ENCODE measurements at regions not wholly inside any gene's neighbourhood (a gene's known extent, or its start where the extent isn't known, plus 50 kb on each side); places are given as distances from the start of the nearest gene placed in this dataset.
A peak's percentile ranks its signal among the peaks of the same experiment; 100 is the strongest.
"Not testable (repeated sequence)": the region's sequence is repeated elsewhere in the genome, so short reads cannot be mapped to it uniquely, and the experiment has no call there.

- DNase-seq (ENCODE audit: low read depth) (no peak), FAIRE-seq (no peak)
- H3K36me3 ChIP-seq (ENCODE audit: control insufficient read depth, insufficient read depth, low read length), result no peaks in the 10 kb centered on the region
These were observed 125.1 kb upstream of the TNP1 start for GRCh38 chr2:216984937-216985336.

GRCh38 chr2:216981951-216982350, 122.1 kb upstream of the TNP1 start:
- DNase-seq (ENCODE audit: low read depth); H3K27me3 ChIP-seq (ENCODE audit: control insufficient read depth, insufficient read depth, low read length); FAIRE-seq; H3K36me3 ChIP-seq (ENCODE audit: control insufficient read depth, insufficient read depth, low read length); H3K4me3 ChIP-seq (ENCODE audit: low read depth, low read length): not testable (repeated sequence)

More at GRCh38 chr2:216984937-216985336, 125.1 kb upstream of the TNP1 start:
- TF ChIP-seq, protein P1, sequence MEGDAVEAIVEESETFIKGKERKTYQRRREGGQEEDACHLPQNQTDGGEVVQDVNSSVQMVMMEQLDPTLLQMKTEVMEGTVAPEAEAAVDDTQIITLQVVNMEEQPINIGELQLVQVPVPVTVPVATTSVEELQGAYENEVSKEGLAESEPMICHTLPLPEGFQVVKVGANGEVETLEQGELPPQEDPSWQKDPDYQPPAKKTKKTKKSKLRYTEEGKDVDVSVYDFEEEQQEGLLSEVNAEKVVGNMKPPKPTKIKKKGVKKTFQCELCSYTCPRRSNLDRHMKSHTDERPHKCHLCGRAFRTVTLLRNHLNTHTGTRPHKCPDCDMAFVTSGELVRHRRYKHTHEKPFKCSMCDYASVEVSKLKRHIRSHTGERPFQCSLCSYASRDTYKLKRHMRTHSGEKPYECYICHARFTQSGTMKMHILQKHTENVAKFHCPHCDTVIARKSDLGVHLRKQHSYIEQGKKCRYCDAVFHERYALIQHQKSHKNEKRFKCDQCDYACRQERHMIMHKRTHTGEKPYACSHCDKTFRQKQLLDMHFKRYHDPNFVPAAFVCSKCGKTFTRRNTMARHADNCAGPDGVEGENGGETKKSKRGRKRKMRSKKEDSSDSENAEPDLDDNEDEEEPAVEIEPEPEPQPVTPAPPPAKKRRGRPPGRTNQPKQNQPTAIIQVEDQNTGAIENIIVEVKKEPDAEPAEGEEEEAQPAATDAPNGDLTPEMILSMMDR (IDR thresholded peaks at IDR 0.05; ENCODE audit: insufficient read depth, low read length, severe bottlenecking), result no peak
- H3K4me3 ChIP-seq (ENCODE audit: low read depth, low read length), result no peak overlapping the region
- peaks cover 5% of the 10 kb centered on the region for H3K27me3 ChIP-seq (ENCODE audit: control insufficient read depth, insufficient read depth, low read length)

DNA sequence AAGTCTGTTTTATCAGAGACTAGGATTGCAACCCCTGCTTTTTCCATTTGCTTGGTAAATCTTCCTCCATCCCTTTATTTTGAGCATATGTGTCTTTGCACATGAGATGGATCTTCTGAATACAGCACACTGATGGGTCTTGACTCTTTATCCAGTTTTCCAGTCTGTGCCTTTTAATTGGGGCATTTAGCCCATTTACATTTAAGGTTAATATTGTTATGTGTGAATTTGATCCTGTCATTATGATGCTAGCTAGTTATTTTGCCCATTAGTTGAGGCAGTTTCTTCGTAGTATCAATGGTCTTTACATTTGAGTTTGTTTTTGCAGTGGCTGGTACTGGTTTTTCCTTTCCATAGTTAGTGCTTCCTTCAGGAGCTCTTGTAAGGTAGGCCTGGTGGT, 120.6 kb upstream of the TNP1 start:
- not testable (repeated sequence) for DNase-seq (ENCODE audit: low read depth); FAIRE-seq; H3K36me3 ChIP-seq (ENCODE audit: control insufficient read depth, insufficient read depth, low read length); H3K27me3 ChIP-seq (ENCODE audit: control insufficient read depth, insufficient read depth, low read length); H3K4me3 ChIP-seq (ENCODE audit: low read depth, low read length)

DNA sequence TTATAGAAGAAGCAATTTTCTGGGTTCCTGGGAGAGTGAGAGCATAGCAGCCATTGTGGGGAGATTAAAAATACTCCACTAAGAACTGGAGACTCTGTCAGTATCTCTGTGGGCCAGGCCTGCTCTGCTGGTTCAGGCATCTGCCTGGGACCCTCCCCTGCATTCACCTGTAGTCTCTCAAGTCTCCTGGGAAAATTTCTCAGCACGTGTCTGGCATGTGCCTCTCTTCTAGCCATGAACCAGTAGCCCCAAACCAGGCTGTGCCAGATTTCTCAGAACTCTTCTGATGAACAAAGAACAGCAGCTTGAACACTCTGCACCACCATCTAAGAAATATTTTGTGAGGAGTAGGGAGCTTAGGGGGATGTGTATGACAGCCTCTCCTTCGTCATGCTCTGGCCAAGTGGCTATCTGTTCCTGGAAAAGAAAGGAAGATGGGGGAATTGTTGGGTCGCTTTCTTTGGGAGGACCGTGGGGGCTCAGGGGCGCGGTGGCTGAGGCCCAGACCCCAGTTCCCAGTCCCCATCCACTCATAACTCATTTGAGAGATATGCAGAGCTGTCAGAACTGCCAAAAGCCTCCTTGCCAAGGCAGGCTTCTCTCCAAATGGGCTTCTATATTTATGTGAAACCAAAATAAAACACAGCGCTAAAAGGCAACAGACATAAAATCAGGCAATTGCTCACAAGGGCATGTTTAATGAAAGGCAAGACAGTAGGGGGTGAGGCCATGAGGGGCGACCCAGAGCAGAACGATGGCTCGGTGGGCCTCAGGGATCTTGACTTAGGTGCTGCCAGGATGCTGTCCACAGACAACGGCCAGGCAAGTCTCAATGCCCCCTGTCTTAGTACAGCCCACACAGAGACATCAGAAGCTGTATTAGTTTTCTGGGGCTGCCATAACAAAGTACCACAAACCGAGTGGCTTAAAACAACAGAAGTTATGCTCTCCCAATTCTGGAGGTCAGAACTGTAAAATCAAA, 114.7 kb upstream of the TNP1 start:
- H3K36me3 ChIP-seq (ENCODE audit: control insufficient read depth, insufficient read depth, low read length), result no peaks in the 10 kb centered on the region
- no peak overlapping the region for H3K4me3 ChIP-seq (ENCODE audit: low read depth, low read length)
- no peaks in the 10 kb centered on the region for H3K27me3 ChIP-seq (ENCODE audit: control insufficient read depth, insufficient read depth, low read length)
- FAIRE-seq (no peak), DNase-seq (ENCODE audit: low read depth) (no peak)
- TF ChIP-seq, protein P1 (IDR thresholded peaks at IDR 0.05; ENCODE audit: insufficient read depth, low read length, severe bottlenecking), result no peak

DNA sequence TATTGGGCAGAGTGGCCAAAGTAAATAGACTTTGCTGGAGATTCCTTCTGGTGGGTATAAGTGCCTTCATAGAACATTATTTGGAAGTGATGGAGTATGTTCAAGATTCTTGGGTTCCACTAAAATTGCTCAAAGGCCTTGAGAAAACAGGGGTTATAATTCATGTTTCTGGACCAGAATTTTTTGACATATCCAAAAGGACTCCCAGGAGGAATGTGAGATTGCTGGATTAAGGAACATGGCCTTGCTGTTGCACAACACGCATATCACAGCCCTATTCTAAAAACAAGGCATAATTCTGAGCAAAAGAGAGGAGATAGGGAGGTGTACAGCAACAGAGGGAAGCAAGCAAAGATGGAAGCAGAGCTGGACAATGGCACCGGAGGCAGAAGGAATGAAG, 111.7 kb upstream of the TNP1 start:
- DNase-seq (ENCODE audit: low read depth), result no peak
- Histone ChIP-seq H3K4me3 (ENCODE audit: low read depth, low read length) (no peak overlapping the region), H3K36me3 (ENCODE audit: control insufficient read depth, insufficient read depth, low read length) (no peaks in the 10 kb centered on the region), H3K27me3 (ENCODE audit: control insufficient read depth, insufficient read depth, low read length) (no peaks in the 10 kb centered on the region)
- no peak for FAIRE-seq
- TF ChIP-seq, protein P1 (IDR thresholded peaks at IDR 0.05; ENCODE audit: insufficient read depth, low read length, severe bottlenecking), result no peak

DNA sequence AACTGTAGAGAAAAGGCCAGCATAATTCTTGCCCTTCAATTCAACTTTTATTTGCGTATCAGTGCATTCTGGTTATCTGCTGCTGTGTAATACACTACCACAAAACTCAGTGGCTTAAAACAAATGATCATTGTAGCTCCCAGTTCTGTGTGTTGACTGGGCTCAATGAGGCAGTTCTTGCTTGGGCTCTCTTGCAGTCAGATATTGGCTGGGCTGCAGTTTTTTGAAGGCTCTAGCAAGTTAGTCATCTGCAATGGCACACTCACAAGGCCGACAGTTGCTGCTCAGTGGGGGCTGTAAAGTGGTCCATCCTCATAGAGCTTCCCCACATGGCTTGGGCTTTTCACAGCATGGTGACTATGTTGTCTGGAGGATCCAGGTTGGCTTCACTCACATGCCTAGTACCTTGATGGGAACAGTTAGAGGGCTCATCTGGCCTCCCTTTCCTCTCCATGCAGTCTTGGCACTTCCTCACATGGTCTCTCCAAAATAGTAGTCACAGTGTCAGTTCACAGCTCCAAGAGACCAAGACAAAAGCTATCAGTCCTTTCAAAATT, 110.6 kb upstream of the TNP1 start:
- H3K36me3 ChIP-seq (ENCODE audit: control insufficient read depth, insufficient read depth, low read length), result no peaks in the 10 kb centered on the region
- no peak overlapping the region for H3K4me3 ChIP-seq (ENCODE audit: low read depth, low read length)
- TF ChIP-seq, protein P1 (IDR thresholded peaks at IDR 0.05; ENCODE audit: insufficient read depth, low read length, severe bottlenecking), result no peak
- FAIRE-seq, result peak; percentile 18
- peaks cover 2% of the 10 kb centered on the region for H3K27me3 ChIP-seq (ENCODE audit: control insufficient read depth, insufficient read depth, low read length)
- DNase-seq (ENCODE audit: low read depth), result no peak

All from bronchial epithelial cell (primary cell).